Adrenal gland (tissue), 5 donors: ENCODE measurements at regions not wholly inside any gene's neighbourhood (a gene's known extent, or its start where the extent isn't known, plus 50 kb on each side); places are given as distances from the start of the nearest gene placed in this dataset.

Source experiments
- POLR2A ChIP-seq, 2 donors: fragments of 450-650 bp; IDR thresholded peaks; one replicate each; pipeline ENCODE4 v1.6.1; 2017; ENCODE audit warnings: antibody characterized with exemption in 2 of 2, mild to moderate bottlenecking in 2 of 2, moderate library complexity in 1 of 2
- TF ChIP-seq, protein P1 (sequence below), 6 experiments: fragments of 450-650 bp in 4 of 6; fragments of 200-600 bp in 2 of 6; sonication (generic) in 1 of 6; IDR thresholded peaks; 1 replicate in 5 of 6; 2 replicates in 1 of 6; pipeline versions ENCODE4 v1.5.1 to v1.8.0; 2016 to 2021; ENCODE audit warnings: antibody characterized with exemption in 6 of 6, mild to moderate bottlenecking in 2 of 6, moderate library complexity in 1 of 6
- donor health status: DM: no; HTN: no; CAD: no.

DNA sequence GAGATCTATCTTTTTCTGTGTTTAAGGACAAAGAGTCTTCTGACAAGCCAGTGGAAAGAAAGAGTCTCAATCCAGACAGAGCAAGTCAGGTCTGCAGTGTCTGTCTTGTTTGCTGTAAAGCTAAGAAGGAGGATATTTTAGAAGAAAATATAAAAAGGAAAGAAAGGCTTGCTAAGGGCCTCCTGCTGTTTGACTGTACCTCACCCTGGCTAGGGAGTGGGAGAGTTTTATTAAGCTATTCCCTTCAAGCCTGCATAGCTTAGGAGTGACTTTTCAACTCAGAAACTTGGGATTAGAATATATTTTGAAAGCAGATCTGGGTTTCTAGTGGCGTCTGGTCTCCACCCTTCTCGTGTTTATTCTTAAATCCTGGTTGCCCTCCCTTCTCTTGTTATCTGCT, 460.0 kb downstream of the COG6 start:
- TF ChIP-seq, protein P1, sequence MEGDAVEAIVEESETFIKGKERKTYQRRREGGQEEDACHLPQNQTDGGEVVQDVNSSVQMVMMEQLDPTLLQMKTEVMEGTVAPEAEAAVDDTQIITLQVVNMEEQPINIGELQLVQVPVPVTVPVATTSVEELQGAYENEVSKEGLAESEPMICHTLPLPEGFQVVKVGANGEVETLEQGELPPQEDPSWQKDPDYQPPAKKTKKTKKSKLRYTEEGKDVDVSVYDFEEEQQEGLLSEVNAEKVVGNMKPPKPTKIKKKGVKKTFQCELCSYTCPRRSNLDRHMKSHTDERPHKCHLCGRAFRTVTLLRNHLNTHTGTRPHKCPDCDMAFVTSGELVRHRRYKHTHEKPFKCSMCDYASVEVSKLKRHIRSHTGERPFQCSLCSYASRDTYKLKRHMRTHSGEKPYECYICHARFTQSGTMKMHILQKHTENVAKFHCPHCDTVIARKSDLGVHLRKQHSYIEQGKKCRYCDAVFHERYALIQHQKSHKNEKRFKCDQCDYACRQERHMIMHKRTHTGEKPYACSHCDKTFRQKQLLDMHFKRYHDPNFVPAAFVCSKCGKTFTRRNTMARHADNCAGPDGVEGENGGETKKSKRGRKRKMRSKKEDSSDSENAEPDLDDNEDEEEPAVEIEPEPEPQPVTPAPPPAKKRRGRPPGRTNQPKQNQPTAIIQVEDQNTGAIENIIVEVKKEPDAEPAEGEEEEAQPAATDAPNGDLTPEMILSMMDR (IDR thresholded peaks at IDR 0.05) = no peak
- no peak for TF ChIP-seq POLR2A (IDR thresholded peaks at IDR 0.05)
